ENCODE measurements at regions not wholly inside any gene's neighbourhood (a gene's known extent, or its start where the extent isn't known, plus 50 kb on each side); places are given as distances from the start of the nearest gene placed in this dataset.

GRCh38 chr4:38469410-38469809 lies 194.6 kb upstream of the KLF3 start:
- TF ChIP-seq CTCF (IDR thresholded peaks at IDR 0.05; ENCODE audit: poor library complexity, severe bottlenecking) (no peak), MXI1 (conservative IDR thresholded peaks at IDR 0.05; ENCODE audit: poor library complexity, severe bottlenecking) (no peak), EP300 (conservative IDR thresholded peaks at IDR 0.05; ENCODE audit: poor library complexity, severe bottlenecking) (no peak), REST (IDR thresholded peaks at IDR 0.05; ENCODE audit: borderline replicate concordance) (no peak), TAF1 (IDR thresholded peaks at IDR 0.05; ENCODE audit: low read depth) (no peak), POLR2AphosphoS5 (IDR thresholded peaks at IDR 0.05) (no peak)
